Sigmoid colon (tissue), 6 donors: ENCODE measurements at regions not wholly inside any gene's neighbourhood (a gene's known extent, or its start where the extent isn't known, plus 50 kb on each side); places are given as distances from the start of the nearest gene placed in this dataset.

Experiments used
- DNase-seq: peaks from one replicate; pipeline ENCODE4 v3.0.0-alpha.2; 2019
- H3K27ac ChIP-seq, 4 donors: fragments of 200-600 bp; sonication (generic); one replicate each; pipeline ENCODE4 v1.5.1; 2016 to 2019; ENCODE audit warnings: mild to moderate bottlenecking in 1 of 4
- H3K27me3 ChIP-seq, 3 donors: fragments of 200-600 bp; sonication (generic); one replicate each; pipeline ENCODE4 v1.5.1; 2019; ENCODE audit warnings: mild to moderate bottlenecking in 1 of 3
- H3K36me3 ChIP-seq, 4 donors: fragments of 200-600 bp; sonication (generic); one replicate each; pipeline ENCODE4 v1.5.1; 2016 to 2019
- H3K4me1 ChIP-seq, 4 donors: fragments of 200-600 bp; sonication (generic); one replicate each; pipeline ENCODE4 v1.5.1; 2017 to 2019
- H3K4me3 ChIP-seq, 4 donors: fragments of 200-600 bp; sonication (generic); one replicate each; pipeline ENCODE4 v1.5.1; 2017 to 2019; ENCODE audit warnings: mild to moderate bottlenecking in 2 of 4, moderate library complexity in 1 of 4
- H3K9me3 ChIP-seq, 4 donors: fragments of 200-600 bp in 3 of 4; sonication (generic) in 3 of 4; one replicate each; pipeline versions ENCODE4 v1.5.1 to v1.6.1; 2013 to 2019
- EP300 ChIP-seq, 4 donors: sonication (generic); formaldehyde crosslinking; IDR thresholded peaks; one replicate each; pipeline ENCODE4 v1.6.1; 2017; ENCODE audit warnings: antibody characterized with exemption in 4 of 4
- POLR2A ChIP-seq, 2 donors: fragments of 450-650 bp; IDR thresholded peaks; one replicate each; pipeline ENCODE4 v1.6.1; 2016; ENCODE audit warnings: antibody characterized with exemption in 2 of 2, mild to moderate bottlenecking in 2 of 2, moderate library complexity in 2 of 2
- POLR2AphosphoS5 ChIP-seq, 4 donors: sonication (generic); formaldehyde crosslinking; IDR thresholded peaks; one replicate each; pipeline ENCODE4 v1.6.1; 2017; ENCODE audit warnings: antibody characterized with exemption in 4 of 4
- WGBS, 2 donors: extraction: QIAGEN DNeasy Blood & Tissue Kit; methylation state at CpG; one replicate each; pipeline ENCODE4 v1.1.7; 2013; 5-methylcytosine and 5-hydroxymethylcytosine counted together
- intact Hi-C: fragments of 100-400 bp; cut with DNase I; formaldehyde crosslinking; loops from one replicate; pipeline ENCODE4 v1.15.1; 2023
- TF ChIP-seq, protein P1 (sequence below), 4 experiments: fragments of 450-650 bp in 3 of 4; fragments of 200-600 bp in 1 of 4; IDR thresholded peaks; one replicate each; pipeline ENCODE4 v1.5.1; 2016 to 2019; ENCODE audit warnings: antibody characterized with exemption in 4 of 4, mild to moderate bottlenecking in 3 of 4, moderate library complexity in 2 of 4
- donor health status: healthy with polysubstance abuse.
- donor health status: healthy.

DNA sequence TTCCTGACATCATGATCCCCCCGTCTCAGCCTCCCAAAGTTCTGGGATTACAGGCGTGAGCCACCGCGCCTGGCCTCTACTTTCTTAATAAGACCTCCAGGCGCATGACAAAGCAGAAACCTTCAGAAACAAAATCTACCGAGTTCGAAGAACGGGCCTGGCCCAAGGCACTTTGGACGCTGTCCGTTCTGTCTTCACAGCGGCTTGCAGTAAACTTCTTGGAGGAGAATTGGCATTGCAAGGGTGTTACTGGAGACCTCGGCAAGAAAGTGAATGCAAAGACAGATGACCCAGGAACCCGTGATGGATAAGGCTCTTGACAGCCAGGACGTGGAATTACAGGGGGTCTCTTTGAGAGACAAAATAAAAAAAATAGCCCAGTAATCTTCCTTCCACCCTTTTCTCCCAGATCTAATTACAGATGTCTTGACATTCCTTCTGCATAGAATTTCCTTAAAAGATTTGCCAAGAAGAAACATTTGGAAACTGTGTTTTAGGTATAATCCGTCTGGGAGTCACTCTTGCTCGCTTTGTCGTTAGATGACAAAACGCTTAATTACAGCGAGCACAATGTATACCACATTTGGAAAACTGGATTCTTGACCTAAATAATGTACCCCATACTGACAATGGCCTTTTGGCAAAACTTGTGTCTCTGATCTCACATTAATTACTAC is 83.2 kb upstream of the TBX3 start:
- no peak for DNase-seq
- TF ChIP-seq POLR2A (IDR thresholded peaks at IDR 0.05) (no peak), EP300 (IDR thresholded peaks at IDR 0.05) (no peak), POLR2AphosphoS5 (IDR thresholded peaks at IDR 0.05) (no peak)
- TF ChIP-seq, protein P1, sequence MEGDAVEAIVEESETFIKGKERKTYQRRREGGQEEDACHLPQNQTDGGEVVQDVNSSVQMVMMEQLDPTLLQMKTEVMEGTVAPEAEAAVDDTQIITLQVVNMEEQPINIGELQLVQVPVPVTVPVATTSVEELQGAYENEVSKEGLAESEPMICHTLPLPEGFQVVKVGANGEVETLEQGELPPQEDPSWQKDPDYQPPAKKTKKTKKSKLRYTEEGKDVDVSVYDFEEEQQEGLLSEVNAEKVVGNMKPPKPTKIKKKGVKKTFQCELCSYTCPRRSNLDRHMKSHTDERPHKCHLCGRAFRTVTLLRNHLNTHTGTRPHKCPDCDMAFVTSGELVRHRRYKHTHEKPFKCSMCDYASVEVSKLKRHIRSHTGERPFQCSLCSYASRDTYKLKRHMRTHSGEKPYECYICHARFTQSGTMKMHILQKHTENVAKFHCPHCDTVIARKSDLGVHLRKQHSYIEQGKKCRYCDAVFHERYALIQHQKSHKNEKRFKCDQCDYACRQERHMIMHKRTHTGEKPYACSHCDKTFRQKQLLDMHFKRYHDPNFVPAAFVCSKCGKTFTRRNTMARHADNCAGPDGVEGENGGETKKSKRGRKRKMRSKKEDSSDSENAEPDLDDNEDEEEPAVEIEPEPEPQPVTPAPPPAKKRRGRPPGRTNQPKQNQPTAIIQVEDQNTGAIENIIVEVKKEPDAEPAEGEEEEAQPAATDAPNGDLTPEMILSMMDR (IDR thresholded peaks at IDR 0.05): no peak
- Histone ChIP-seq H3K9me3 (no peaks in the 10 kb centered on the region), H3K27ac (no peak overlapping the region), H3K4me3 (no peak overlapping the region), H3K4me1 (peaks cover 0 to 10% (median 7%) of the 10 kb centered on the region in 4 donors), H3K27me3 (no peaks in the 10 kb centered on the region), H3K36me3 (no peaks in the 10 kb centered on the region)
- 89 to 92% methylated on average over 19 of the region's 19 CpGs for WGBS, 2 donors
- intact Hi-C loops: no loop called here

DNA sequence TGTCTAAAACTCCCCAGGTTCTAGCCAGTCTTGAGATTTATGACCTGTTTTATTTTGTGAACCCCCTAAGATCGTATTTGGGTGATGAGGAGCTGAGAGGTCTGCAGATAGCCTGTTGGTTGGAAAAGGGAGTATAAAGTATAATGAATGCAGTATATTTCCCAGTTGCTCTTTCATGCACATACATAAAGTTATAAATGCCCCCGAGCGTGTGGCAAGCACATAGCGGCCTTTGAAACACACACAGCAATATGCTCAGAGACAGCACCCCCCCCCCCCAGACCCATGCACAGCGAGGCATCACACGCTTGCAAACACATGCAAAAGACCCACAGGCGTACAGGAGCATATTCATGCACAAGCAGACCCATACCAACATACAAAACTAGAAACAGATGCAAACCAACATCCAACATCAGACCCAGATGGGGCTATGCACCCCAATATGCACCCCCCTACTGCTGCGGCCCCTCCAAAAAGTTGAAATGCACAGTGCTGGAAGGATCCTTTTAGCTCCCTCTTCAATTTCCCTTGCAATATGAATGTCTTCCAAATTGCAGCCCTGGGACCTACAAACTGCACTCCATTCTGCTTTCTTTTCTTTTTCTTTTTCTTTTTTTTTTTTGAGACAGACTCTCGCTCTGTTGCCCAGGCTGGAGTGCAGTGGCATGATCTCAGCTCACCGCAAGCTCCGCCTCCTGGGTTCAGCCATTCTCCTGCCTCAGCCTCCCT is 82.2 kb upstream of the TBX3 start:
- DNase-seq: no peak
- H3K27ac ChIP-seq: no peak overlapping the region
- no peak overlapping the region for H3K4me3 ChIP-seq
- no peaks in the 10 kb centered on the region for H3K36me3 ChIP-seq
- intact Hi-C loops: no loop called here
- TF ChIP-seq, protein P1 (IDR thresholded peaks at IDR 0.05): no peak
- TF ChIP-seq POLR2AphosphoS5 (IDR thresholded peaks at IDR 0.05) (no peak), EP300 (IDR thresholded peaks at IDR 0.05) (no peak), POLR2A (IDR thresholded peaks at IDR 0.05) (no peak)
- peaks cover 0 to 10% (median 7%) of the 10 kb centered on the region in 4 donors for H3K4me1 ChIP-seq
- 83 to 86% methylated on average over 11 of the region's 11 CpGs for WGBS, 2 donors
- H3K27me3 ChIP-seq: no peaks in the 10 kb centered on the region
- H3K9me3 ChIP-seq: no peaks in the 10 kb centered on the region

DNA sequence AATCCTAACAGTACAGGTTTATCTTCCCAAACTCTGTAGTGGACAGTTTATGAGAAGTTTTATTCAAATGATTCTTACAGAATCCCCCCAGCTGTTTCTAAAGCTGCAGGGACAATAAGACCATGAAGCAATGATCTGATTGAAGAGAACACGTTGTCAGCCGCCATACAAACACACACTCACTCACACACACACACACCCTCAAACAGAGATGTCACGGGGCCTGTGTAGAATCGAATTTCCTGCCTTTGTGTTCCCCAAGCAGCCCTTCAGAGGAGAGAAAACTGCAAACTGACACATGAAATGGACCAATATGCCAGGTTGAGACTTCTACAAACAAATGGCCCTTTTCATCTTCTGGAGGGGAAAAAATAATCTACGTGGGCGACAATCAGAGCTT is 80.5 kb upstream of the TBX3 start:
- intact Hi-C loops: no loop called here
- 70 to 73% methylated on average over 6 of the region's 6 CpGs for whole genome bisulfite sequencing, 2 donors
- no peak for DNase-seq

DNA sequence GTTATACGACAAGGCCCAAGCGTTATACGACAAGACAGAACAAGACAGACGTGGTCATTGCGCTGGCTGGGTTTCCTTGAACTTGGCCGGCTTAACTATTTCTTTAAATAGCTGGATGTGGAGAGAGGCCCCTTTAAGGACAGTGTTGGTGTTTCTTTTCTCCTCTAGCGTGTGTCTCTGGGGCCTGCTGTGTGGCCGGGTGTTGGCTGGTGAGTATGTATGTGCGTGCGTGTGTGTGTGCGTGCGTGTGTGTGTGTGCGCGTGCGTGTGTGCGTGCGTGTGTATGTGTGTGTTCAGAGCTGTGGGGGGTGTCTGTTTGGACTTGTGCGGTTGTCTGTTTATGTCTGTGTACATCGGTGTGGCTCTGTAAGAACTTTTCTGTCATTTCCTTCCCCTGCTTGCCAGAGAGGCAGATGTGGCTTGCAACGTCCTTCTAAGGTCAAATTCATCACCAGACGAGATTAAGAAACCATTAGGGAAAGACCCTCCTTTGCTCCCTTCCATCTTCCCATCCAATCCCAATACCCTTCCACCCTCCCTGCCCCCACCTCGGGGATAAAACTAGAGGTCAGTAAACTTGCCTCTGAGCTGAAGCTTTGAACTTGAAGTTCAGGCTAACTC is 78.6 kb upstream of the TBX3 start:
- H3K4me3 ChIP-seq: no peak overlapping the region
- no peak for DNase-seq

More for the DNA sequence above, 80.5 kb upstream of the TBX3 start:
- H3K36me3 ChIP-seq: no peaks in the 10 kb centered on the region
- H3K27ac ChIP-seq: no peak overlapping the region
- TF ChIP-seq, protein P1 (IDR thresholded peaks at IDR 0.05): no peak
- TF ChIP-seq POLR2A (IDR thresholded peaks at IDR 0.05) (no peak), EP300 (IDR thresholded peaks at IDR 0.05) (no peak), POLR2AphosphoS5 (IDR thresholded peaks at IDR 0.05) (no peak)
- no peaks in the 10 kb centered on the region for H3K27me3 ChIP-seq
- H3K4me3 ChIP-seq: no peak overlapping the region
- H3K4me1 ChIP-seq: peaks cover 0 to 10% (median 7%) of the 10 kb centered on the region in 4 donors
- no peaks in the 10 kb centered on the region for H3K9me3 ChIP-seq

More for the DNA sequence above, 78.6 kb upstream of the TBX3 start:
- Histone ChIP-seq H3K4me1 (peaks cover 0 to 10% (median 7%) of the 10 kb centered on the region in 4 donors), H3K27me3 (no peaks in the 10 kb centered on the region), H3K27ac (no peak overlapping the region), H3K36me3 (no peaks in the 10 kb centered on the region), H3K9me3 (no peaks in the 10 kb centered on the region)
- intact Hi-C loops: no loop called here
- WGBS, 2 donors: 70 to 84% methylated on average over 22 of the region's 22 CpGs
- TF ChIP-seq, protein P1 (IDR thresholded peaks at IDR 0.05): no peak
- TF ChIP-seq POLR2AphosphoS5 (IDR thresholded peaks at IDR 0.05) (no peak), EP300 (IDR thresholded peaks at IDR 0.05) (no peak), POLR2A (IDR thresholded peaks at IDR 0.05) (no peak)
